HEK293T (cell line): ENCODE measurements at regions not wholly inside any gene's neighbourhood (a gene's known extent, or its start where the extent isn't known, plus 50 kb on each side); places are given as distances from the start of the nearest gene placed in this dataset.
"Not testable (repeated sequence)": the region's sequence is repeated elsewhere in the genome, so short reads cannot be mapped to it uniquely, and the experiment has no call there.

Experiments used
- CTCF ChIA-PET: fragments of 350-600 bp; formaldehyde crosslinking; extraction: SDS; loops from one replicate; lab custom pipeline; 2021; ENCODE audit warnings: antibody characterized with exemption, inconsistent platforms; lab: Yijun Ruan, JAX
- POLR2A ChIA-PET: fragments of 350-600 bp; formaldehyde crosslinking; extraction: SDS; loops from one replicate; lab custom pipeline; 2020; ENCODE audit warnings: antibody characterized with exemption, inconsistent platforms; lab: Yijun Ruan, JAX
- DNase-seq: peaks from one replicate; pipeline ENCODE4 v3.0.0; 2012; ENCODE audit warnings: mixed read lengths; ENCODE audit errors: extremely low spot score
- ARNT ChIP-seq: fragments of 450-650 bp; IDR thresholded peaks from 2 replicates; pipeline ENCODE4 v1.6.1; 2017; ENCODE audit warnings: mild to moderate bottlenecking
- BHLHE40 ChIP-seq: fragments of 450-650 bp; IDR thresholded peaks from 2 replicates; pipeline ENCODE4 v1.6.1; 2016; ENCODE audit warnings: mild to moderate bottlenecking, moderate library complexity, borderline replicate concordance
- CTBP1 ChIP-seq: fragments of 450-650 bp; IDR thresholded peaks from 2 replicates; pipeline ENCODE4 v1.6.1; 2016; ENCODE audit warnings: borderline replicate concordance
- ELF4 ChIP-seq: fragments of 450-650 bp; IDR thresholded peaks from 2 replicates; pipeline ENCODE4 v1.6.1; 2017; ENCODE audit warnings: antibody characterized with exemption
- FOXA1 ChIP-seq: fragments of 450-650 bp; IDR thresholded peaks from 2 replicates; pipeline ENCODE4 v1.6.1; 2016; ENCODE audit warnings: mild to moderate bottlenecking
- FOXK2 ChIP-seq: fragments of 450-650 bp; IDR thresholded peaks from 2 replicates; pipeline ENCODE4 v1.6.1; 2016; ENCODE audit warnings: mild to moderate bottlenecking
- FOXM1 ChIP-seq: fragments of 450-650 bp; IDR thresholded peaks from 2 replicates; pipeline ENCODE4 v1.6.1; 2017; ENCODE audit warnings: mild to moderate bottlenecking, borderline replicate concordance
- HDGF ChIP-seq: fragments of 450-650 bp; IDR thresholded peaks from 2 replicates; pipeline ENCODE4 v1.6.1; 2017; ENCODE audit warnings: antibody characterized with exemption, borderline replicate concordance
- L3MBTL2 ChIP-seq: fragments of 450-650 bp; conservative IDR thresholded peaks from 2 replicates; pipeline ENCODE4 v1.6.1; 2016; ENCODE audit warnings: mild to moderate bottlenecking
- LEF1 ChIP-seq: fragments of 450-650 bp; IDR thresholded peaks from 2 replicates; pipeline ENCODE4 v1.6.1; 2017; ENCODE audit warnings: mild to moderate bottlenecking, borderline replicate concordance
- NFRKB ChIP-seq: fragments of 450-650 bp; IDR thresholded peaks from 2 replicates; pipeline ENCODE4 v1.6.1; 2016; ENCODE audit warnings: mild to moderate bottlenecking, moderate library complexity
- SP1 ChIP-seq: fragments of 450-650 bp; IDR thresholded peaks from 2 replicates; pipeline ENCODE4 v1.6.1; 2017
- SUZ12 ChIP-seq: fragments of 450-650 bp; IDR thresholded peaks from 2 replicates; pipeline ENCODE4 v1.6.1; 2016; ENCODE audit warnings: mild to moderate bottlenecking
- TARDBP ChIP-seq: fragments of 450-650 bp; IDR thresholded peaks from 2 replicates; pipeline ENCODE4 v1.6.1; 2016
- ZNF384 ChIP-seq: fragments of 450-650 bp; IDR thresholded peaks from 2 replicates; pipeline ENCODE4 v1.6.1; 2016
- TF ChIP-seq, protein P1 (sequence below): fragments of 450-650 bp; IDR thresholded peaks from 2 replicates; pipeline ENCODE4 v1.6.1; 2016

DNA sequence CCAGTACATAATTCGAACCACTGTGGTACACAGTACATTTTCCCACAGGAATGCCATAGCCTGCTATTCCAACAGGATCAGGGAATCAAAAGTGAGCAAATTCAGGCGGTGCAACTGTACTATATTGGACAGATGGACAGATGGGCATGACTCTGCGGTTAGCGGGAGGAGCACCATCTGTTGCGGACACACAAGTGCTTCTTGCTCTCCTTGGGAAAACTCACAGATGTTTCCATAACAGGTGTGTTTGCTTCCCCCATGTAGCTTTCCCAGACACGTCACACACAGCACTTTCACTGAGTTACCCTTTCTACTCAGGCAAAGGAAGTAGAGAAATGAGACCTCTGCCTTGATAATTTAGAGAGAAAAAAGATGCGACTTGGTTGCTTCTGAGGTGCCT lies 325.1 kb upstream of the THBS1 start:
- ChIA-PET CTCF (no interaction called here), POLR2A (no interaction called here)
- no peak for DNase-seq
- TF ChIP-seq ZNF384 (no peak), FOXK2 (no peak), FOXA1 (no peak)

DNA sequence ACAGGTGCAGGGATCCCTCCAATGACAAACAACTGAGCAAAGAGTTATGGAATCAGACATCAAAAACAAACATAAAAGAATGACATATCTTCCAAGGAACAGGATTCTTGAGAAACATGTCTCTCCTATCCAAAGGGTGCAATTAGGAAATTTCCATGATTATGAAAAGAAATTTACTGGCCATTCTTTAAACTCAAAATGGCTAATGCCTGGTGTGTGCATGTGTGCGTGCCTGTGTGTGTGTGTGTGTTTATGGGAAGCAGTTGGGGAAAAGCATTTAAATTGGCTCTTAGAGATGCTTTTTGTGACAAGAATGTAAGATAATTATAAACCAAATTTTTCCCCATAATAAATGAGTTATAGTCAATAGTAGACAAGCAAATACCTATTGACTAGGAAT lies 320.5 kb upstream of the THBS1 start:
- DNase-seq: no peak
- CTCF ChIA-PET: no interaction called here
- TF ChIP-seq BHLHE40: no peak
- TF ChIP-seq FOXA1: no peak
- TF ChIP-seq FOXM1: no peak
- TF ChIP-seq SP1: no peak
- TF ChIP-seq SUZ12: no peak
- no peak for TF ChIP-seq HDGF
- TF ChIP-seq ZNF384: no peak
- TF ChIP-seq, protein P1, sequence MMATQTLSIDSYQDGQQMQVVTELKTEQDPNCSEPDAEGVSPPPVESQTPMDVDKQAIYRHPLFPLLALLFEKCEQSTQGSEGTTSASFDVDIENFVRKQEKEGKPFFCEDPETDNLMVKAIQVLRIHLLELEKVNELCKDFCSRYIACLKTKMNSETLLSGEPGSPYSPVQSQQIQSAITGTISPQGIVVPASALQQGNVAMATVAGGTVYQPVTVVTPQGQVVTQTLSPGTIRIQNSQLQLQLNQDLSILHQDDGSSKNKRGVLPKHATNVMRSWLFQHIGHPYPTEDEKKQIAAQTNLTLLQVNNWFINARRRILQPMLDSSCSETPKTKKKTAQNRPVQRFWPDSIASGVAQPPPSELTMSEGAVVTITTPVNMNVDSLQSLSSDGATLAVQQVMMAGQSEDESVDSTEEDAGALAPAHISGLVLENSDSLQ: no peak
- no peak for TF ChIP-seq ARNT
- TF ChIP-seq CTBP1: no peak
- no peak for TF ChIP-seq FOXK2
- TF ChIP-seq NFRKB: no peak
- POLR2A ChIA-PET: no interaction called here

DNA sequence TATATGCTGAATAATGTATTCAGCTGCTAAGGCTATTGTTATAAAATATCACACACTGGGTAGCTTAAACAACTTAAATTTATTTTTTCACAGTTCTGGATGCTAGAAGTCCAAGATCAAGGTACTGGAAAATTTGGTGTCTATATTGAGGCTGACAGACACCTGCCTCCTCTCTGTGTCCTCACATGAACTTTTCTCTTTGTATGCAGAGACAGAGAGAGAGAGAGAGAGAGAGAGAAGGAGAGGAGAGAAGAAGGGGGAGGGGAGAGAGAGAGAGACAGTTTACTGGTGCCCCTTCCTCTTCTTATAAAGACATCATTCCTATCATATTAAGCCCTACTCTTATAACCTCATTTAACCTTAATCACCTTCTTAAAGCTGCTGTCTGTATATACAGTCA lies 320.1 kb upstream of the THBS1 start:
- no peak for DNase-seq
- no peak for TF ChIP-seq NFRKB
- no peak for TF ChIP-seq SUZ12
- TF ChIP-seq FOXK2: no peak
- TF ChIP-seq ZNF384: no peak
- TF ChIP-seq LEF1: no peak
- no peak for TF ChIP-seq HDGF
- no peak for TF ChIP-seq L3MBTL2
- TF ChIP-seq FOXA1: no peak
- no peak for TF ChIP-seq CTBP1
- no peak for TF ChIP-seq ELF4
- TF ChIP-seq BHLHE40: no peak
- TF ChIP-seq SP1: no peak
- TF ChIP-seq, protein P1: no peak
- no peak for TF ChIP-seq TARDBP
- TF ChIP-seq FOXM1: no peak
- no peak for TF ChIP-seq ARNT
- POLR2A ChIA-PET: no interaction called here
- CTCF ChIA-PET: no interaction called here

DNA sequence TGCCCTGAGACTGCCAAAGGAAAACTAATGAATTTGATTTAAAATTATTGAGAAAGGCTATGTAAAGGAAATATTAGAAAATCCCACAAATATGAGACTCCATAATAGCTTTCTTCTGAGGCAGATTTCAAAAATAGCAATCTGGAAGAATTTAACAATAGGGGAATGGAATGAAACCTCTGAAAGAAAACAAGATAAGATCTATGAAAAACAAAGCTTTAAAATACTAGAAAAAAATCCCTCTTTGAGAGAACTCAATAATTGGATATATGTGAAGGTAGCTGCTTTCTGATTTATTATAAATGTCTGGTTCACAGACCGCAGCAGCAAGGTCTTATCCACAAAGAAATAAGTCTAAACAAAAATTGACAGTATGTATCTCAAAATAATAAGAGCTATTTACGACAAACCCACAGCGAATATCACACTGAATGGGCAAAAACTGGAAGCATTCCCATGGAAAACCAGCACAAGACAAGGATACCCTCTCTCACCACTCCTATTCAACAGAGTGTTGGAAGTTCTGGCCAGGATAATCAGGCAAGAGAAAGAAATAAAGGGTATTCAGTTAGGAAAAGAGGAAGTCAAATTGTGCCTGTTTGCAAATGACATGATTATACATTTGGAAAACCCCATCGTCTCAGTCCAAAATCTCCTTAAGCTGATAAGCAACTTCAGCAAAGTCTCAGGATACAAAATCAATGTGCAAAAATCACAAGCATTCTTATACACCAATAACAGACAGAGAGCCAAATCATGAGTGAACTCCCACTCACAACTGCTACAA lies 319.3 kb upstream of the THBS1 start:
- CTCF ChIA-PET, POLR2A ChIA-PET, DNase-seq: not testable (repeated sequence)

DNA sequence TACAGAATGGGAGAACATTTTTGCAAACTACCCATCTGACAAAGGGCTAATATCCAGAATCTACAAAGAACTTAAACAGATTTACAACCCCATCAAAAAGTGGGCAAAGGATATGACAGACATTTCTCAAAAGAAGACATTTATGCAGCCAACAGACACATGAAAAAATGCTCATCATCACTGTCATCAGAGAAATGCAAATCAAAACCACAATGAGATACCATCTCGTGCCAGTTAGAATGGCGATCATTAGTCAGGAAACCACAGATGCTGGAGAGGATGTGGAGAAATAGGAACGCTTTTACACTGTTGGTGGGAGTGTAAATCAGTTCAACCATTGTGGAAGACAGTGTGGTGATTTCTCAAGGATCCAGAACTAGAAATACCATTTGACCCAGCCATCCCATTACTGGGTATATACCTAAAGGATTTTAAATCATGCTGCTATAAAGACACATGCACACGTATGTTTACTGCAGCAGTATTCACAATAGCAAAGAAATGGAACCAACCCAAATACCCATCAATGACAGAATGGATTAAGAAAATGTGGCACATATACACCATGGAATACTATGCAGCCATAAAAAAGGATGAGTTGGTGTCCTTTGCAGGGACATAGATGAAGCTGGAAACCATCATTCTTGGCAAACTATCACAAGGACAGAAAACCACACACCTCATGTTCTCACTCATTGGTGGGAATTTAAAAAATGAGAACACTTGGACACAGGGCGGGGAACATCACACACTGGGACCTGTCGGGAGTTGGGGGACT lies 317.7 kb upstream of the THBS1 start:
- POLR2A ChIA-PET, CTCF ChIA-PET, DNase-seq: not testable (repeated sequence)

DNA sequence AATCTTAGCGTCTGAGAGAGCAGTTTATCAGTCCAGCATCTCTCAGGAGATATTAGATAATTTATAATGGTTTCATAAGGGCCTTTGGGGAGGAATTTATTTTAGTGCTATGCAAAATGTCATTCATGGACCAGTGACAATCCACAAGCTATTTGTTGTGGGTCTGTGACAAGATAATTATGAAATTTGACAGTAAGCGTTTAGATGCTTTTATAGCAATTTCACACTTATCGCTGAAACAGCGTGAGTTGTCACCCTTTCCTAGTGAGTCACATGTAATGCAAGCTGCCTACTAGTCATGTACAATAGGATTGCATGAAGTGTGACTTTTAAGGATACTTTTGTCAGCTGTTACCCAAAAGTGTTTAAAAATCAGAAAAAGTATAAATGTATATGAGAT lies 315.6 kb upstream of the THBS1 start:
- no peak for DNase-seq
- ChIA-PET POLR2A (no interaction called here), CTCF (no interaction called here)
- TF ChIP-seq NFRKB: no peak
- TF ChIP-seq BHLHE40: no peak
- TF ChIP-seq ELF4: no peak
- TF ChIP-seq ZNF384: no peak
- TF ChIP-seq ARNT: no peak
- no peak for TF ChIP-seq FOXM1
- TF ChIP-seq L3MBTL2: no peak
- no peak for TF ChIP-seq SUZ12
- no peak for TF ChIP-seq FOXA1
- TF ChIP-seq, protein P1: no peak
- no peak for TF ChIP-seq HDGF
- no peak for TF ChIP-seq LEF1
- TF ChIP-seq TARDBP: no peak
- no peak for TF ChIP-seq FOXK2
- no peak for TF ChIP-seq CTBP1
- TF ChIP-seq SP1: no peak
